ENCODE measurements at regions not wholly inside any gene's neighbourhood (a gene's known extent, or its start where the extent isn't known, plus 50 kb on each side); places are given as distances from the start of the nearest gene placed in this dataset.

DNA sequence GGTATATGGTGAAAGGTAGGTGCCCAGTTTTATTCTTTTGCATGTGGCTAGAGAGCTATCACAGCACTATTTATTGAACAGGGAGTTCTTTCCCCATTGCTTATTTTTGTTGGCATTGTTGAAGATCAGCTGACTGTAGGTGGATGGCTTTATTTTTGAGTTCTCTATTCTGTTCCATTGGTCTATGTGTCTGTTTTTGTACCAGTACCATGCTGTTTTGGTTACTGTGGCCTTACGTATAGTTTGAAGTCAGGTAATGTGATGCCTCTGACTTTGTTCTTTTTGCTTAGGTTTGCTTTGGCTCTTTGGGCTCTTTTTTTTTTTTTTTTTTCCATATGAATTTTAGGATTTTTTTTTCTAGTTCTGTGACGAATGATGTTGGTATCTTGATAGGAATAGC lies 139.2 kb upstream of the CTNNB1 start:
- TF ChIP-seq, protein P1, sequence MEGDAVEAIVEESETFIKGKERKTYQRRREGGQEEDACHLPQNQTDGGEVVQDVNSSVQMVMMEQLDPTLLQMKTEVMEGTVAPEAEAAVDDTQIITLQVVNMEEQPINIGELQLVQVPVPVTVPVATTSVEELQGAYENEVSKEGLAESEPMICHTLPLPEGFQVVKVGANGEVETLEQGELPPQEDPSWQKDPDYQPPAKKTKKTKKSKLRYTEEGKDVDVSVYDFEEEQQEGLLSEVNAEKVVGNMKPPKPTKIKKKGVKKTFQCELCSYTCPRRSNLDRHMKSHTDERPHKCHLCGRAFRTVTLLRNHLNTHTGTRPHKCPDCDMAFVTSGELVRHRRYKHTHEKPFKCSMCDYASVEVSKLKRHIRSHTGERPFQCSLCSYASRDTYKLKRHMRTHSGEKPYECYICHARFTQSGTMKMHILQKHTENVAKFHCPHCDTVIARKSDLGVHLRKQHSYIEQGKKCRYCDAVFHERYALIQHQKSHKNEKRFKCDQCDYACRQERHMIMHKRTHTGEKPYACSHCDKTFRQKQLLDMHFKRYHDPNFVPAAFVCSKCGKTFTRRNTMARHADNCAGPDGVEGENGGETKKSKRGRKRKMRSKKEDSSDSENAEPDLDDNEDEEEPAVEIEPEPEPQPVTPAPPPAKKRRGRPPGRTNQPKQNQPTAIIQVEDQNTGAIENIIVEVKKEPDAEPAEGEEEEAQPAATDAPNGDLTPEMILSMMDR (IDR thresholded peaks at IDR 0.05; ENCODE audit: borderline replicate concordance, extremely low read depth, low read length, poor library complexity, severe bottlenecking), result no peak
- TF ChIP-seq EZH2 (IDR thresholded peaks at IDR 0.05; ENCODE audit: borderline replicate concordance, low read depth, low read length, severe bottlenecking), result no peak

All from DND-41 (cell line).